ENCODE measurements at regions not wholly inside any gene's neighbourhood (a gene's known extent, or its start where the extent isn't known, plus 50 kb on each side); places are given as distances from the start of the nearest gene placed in this dataset.
"Not testable (repeated sequence)": the region's sequence is repeated elsewhere in the genome, so short reads cannot be mapped to it uniquely, and the experiment has no call there.

GRCh38 chr20:48512539-48512938 lies 315.3 kb downstream of the PREX1 start:
- TF ChIP-seq, protein P1, sequence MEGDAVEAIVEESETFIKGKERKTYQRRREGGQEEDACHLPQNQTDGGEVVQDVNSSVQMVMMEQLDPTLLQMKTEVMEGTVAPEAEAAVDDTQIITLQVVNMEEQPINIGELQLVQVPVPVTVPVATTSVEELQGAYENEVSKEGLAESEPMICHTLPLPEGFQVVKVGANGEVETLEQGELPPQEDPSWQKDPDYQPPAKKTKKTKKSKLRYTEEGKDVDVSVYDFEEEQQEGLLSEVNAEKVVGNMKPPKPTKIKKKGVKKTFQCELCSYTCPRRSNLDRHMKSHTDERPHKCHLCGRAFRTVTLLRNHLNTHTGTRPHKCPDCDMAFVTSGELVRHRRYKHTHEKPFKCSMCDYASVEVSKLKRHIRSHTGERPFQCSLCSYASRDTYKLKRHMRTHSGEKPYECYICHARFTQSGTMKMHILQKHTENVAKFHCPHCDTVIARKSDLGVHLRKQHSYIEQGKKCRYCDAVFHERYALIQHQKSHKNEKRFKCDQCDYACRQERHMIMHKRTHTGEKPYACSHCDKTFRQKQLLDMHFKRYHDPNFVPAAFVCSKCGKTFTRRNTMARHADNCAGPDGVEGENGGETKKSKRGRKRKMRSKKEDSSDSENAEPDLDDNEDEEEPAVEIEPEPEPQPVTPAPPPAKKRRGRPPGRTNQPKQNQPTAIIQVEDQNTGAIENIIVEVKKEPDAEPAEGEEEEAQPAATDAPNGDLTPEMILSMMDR (IDR thresholded peaks at IDR 0.05): not testable (repeated sequence)
- TF ChIP-seq POLR2A (IDR thresholded peaks at IDR 0.05): not testable (repeated sequence)

Measured in right lobe of liver (tissue), 4 donors.